Activated naive CD4-positive, alpha-beta T cell treated with anti-CD3 and anti-CD28 coated beads, Interleukin-2, amount 10 ng/mL, durations not matched to agents 7 days and 5 days (primary cell): ENCODE measurements at regions not wholly inside any gene's neighbourhood (a gene's known extent, or its start where the extent isn't known, plus 50 kb on each side); places are given as distances from the start of the nearest gene placed in this dataset.

Experiments
- CTCF ChIA-PET: fragments of 350-600 bp; sonication (Branson Sonifier 250); formaldehyde crosslinking; loops from one replicate; lab custom pipeline; 2021; ENCODE audit warnings: antibody characterized with exemption; lab: Charles Lee
- DNase-seq: peaks from one replicate; pipeline ENCODE4 v3.0.0-alpha.2; 2020
- H3K27ac Mint-ChIP-seq: one replicate; pipeline ENCODE4 v1.8.0; 2021; ENCODE audit warnings: mild to moderate bottlenecking, moderate library complexity, mixed read lengths
- H3K27me3 Mint-ChIP-seq: one replicate; pipeline ENCODE4 v1.8.0; 2021; ENCODE audit warnings: mild to moderate bottlenecking, mixed read lengths
- H3K36me3 Mint-ChIP-seq: one replicate; pipeline ENCODE4 v1.8.0; 2021; ENCODE audit warnings: mixed read lengths
- H3K4me1 Mint-ChIP-seq: one replicate; pipeline ENCODE4 v1.8.0; 2021; ENCODE audit warnings: mixed read lengths
- H3K4me3 Mint-ChIP-seq: one replicate; pipeline ENCODE4 v1.8.0; 2021; ENCODE audit warnings: mild to moderate bottlenecking, moderate library complexity, mixed read lengths
- H3K9me3 Mint-ChIP-seq: one replicate; pipeline ENCODE4 v1.8.0; 2021; ENCODE audit warnings: mixed read lengths

GRCh38 chr7:136807598-136807997, 60.9 kb upstream of the CHRM2 start:
- CTCF ChIA-PET, result no interaction called here
- Mint-ChIP-seq H3K27me3 (no peaks in the 10 kb centered on the region), H3K4me1 (no peaks in the 10 kb centered on the region), H3K4me3 (no peak overlapping the region), H3K36me3 (no peaks in the 10 kb centered on the region), H3K9me3 (peaks cover 22% of the 10 kb centered on the region), H3K27ac (no peak overlapping the region)
- DNase-seq, result no peak

GRCh38 chr7:136803028-136803427, 65.4 kb upstream of the CHRM2 start:
- Mint-ChIP-seq H3K27ac (no peak overlapping the region), H3K4me1 (no peaks in the 10 kb centered on the region), H3K4me3 (no peak overlapping the region), H3K27me3 (no peaks in the 10 kb centered on the region), H3K9me3 (peaks cover 15% of the 10 kb centered on the region), H3K36me3 (no peaks in the 10 kb centered on the region)
- DNase-seq, result no peak
- CTCF ChIA-PET, result no interaction called here

GRCh38 chr7:136783934-136784333, 84.5 kb upstream of the CHRM2 start:
- Mint-ChIP-seq H3K27me3 (no peaks in the 10 kb centered on the region), H3K27ac (no peak overlapping the region), H3K4me3 (no peak overlapping the region), H3K36me3 (no peaks in the 10 kb centered on the region), H3K4me1 (no peaks in the 10 kb centered on the region), H3K9me3 (peaks cover 5% of the 10 kb centered on the region)
- CTCF ChIA-PET, result interaction anchor here (0.6 kb wide), 1 partner anchor 42 kb away, joined by 3 read pairs; no protein-coding TSS in a partner anchor
- DNase-seq, result no peak

GRCh38 chr7:136741941-136742340, 126.5 kb upstream of the CHRM2 start:
- DNase-seq, result no peak
- H3K4me1 Mint-ChIP-seq, result no peaks in the 10 kb centered on the region
- H3K9me3 Mint-ChIP-seq, result peaks cover 28% of the 10 kb centered on the region
- H3K36me3 Mint-ChIP-seq, result no peaks in the 10 kb centered on the region
- H3K27ac Mint-ChIP-seq, result no peak overlapping the region
- CTCF ChIA-PET, result interaction anchor here (0.6 kb wide), 1 partner anchor 42 kb away, joined by 3 read pairs; no protein-coding TSS in a partner anchor
- no peak overlapping the region for H3K4me3 Mint-ChIP-seq
- H3K27me3 Mint-ChIP-seq, result no peaks in the 10 kb centered on the region

DNA sequence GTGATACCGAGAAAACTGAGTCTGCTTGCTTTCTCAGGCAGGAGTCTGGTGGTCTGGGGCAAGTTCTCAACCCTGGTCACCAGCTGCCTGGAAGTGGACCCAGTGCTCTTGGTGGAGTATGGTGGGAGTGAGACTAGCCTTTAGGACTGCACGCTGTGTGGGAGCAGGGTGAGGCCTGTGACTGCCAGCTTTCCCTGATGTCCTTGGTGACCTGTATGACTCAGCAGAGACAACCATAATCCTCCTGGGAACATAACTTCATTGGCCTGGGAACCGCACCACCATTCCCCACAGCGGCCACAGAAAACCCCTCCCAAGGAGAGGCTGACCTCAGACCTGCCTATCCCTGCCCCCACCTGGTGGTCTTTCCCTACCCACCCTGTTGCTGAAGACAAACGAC, 139.5 kb upstream of the CHRM2 start:
- Mint-ChIP-seq H3K9me3 (peaks cover 28% of the 10 kb centered on the region), H3K4me1 (no peaks in the 10 kb centered on the region), H3K27me3 (no peaks in the 10 kb centered on the region), H3K27ac (no peak overlapping the region), H3K4me3 (no peak overlapping the region), H3K36me3 (no peaks in the 10 kb centered on the region)
- DNase-seq, result no peak
- CTCF ChIA-PET, result no interaction called here

DNA sequence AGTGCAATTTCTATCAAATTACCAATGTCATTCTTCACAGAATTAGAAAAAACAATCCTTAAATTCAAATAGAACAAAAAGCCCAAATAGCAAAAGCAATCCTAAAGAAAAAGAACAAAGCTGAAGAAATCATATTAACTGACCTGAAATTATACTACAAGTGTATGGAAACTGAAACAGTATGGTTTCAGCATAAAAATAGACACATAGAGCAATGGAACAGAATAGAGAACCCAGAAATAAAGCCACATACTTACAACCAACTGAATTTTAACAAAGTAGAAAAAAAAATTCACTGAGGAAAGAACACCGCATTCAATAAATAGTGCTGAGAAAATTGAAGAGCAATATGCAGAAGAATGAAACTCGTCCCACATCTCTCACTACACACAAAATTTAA, 142.0 kb upstream of the CHRM2 start:
- Mint-ChIP-seq H3K36me3 (no peaks in the 10 kb centered on the region), H3K9me3 (peaks cover 27% of the 10 kb centered on the region), H3K4me3 (no peak overlapping the region), H3K27ac (no peak overlapping the region), H3K4me1 (no peaks in the 10 kb centered on the region), H3K27me3 (no peaks in the 10 kb centered on the region)
- CTCF ChIA-PET, result no interaction called here
- DNase-seq, result no peak

DNA sequence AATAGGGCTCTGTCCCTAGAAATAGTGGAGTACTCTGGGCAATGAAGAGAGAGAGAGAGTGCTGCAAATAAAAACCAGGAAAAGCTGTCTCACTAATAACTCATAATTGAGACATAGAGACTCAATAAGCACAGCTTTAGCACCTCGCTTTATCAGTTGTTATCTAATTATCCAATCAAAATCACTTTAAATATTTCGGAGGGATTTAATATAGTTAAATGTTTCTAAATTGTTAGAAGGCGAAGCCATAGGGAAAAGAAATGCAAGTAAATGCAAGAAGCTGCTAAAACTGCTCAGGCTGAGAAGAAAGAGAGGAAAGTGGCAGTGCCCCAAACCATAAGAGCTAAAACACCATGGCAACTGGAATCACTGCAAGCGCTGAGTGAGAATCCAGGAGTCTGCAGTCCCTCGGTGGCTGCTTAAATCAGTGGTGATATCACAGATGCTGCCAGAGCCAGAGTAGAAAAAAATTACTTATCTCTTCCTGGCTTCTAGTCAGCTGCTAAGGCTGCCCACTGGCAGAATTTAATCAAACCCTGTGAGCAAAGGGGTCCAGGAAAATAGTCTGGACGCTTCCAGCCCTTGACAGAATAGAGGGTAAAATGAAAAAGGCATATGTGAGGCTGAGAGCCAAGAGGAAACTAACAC, 150.4 kb upstream of the CHRM2 start:
- CTCF ChIA-PET, result no interaction called here
- peaks cover 22% of the 10 kb centered on the region for H3K9me3 Mint-ChIP-seq
- H3K27me3 Mint-ChIP-seq, result no peaks in the 10 kb centered on the region
- H3K36me3 Mint-ChIP-seq, result no peaks in the 10 kb centered on the region
- H3K27ac Mint-ChIP-seq, result no peak overlapping the region
- H3K4me1 Mint-ChIP-seq, result no peaks in the 10 kb centered on the region
- DNase-seq, result no peak
- no peak overlapping the region for H3K4me3 Mint-ChIP-seq

GRCh38 chr7:136714062-136714461, 154.4 kb upstream of the CHRM2 start:
- H3K9me3 Mint-ChIP-seq, result peaks cover 23% of the 10 kb centered on the region
- no peak overlapping the region for H3K4me3 Mint-ChIP-seq
- no peaks in the 10 kb centered on the region for H3K4me1 Mint-ChIP-seq
- DNase-seq, result no peak
- no peaks in the 10 kb centered on the region for H3K27me3 Mint-ChIP-seq
- H3K27ac Mint-ChIP-seq, result no peak overlapping the region
- CTCF ChIA-PET, result no interaction called here
- H3K36me3 Mint-ChIP-seq, result no peaks in the 10 kb centered on the region

DNA sequence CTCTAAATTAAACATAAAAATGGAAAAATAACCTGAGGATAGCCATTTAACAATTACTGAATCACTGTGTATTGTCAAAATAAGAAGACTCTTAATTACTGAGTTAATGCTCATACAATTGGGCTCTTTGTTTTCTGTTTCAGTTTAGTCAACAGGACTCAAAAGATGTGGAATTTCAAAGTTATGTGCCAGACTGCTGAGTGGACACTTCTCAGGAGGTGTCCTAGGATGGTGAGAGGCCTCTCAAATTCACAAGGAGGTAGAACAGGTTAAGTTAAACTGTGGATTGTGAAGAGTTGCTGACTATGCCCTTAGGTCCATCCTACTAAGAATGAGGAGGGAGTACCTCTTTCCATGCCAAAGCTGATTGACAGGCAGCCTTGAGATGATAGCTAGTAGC, 157.7 kb upstream of the CHRM2 start:
- Mint-ChIP-seq H3K27me3 (no peaks in the 10 kb centered on the region), H3K36me3 (no peaks in the 10 kb centered on the region), H3K9me3 (peaks cover 16% of the 10 kb centered on the region), H3K4me1 (no peaks in the 10 kb centered on the region), H3K4me3 (no peak overlapping the region), H3K27ac (no peak overlapping the region)
- DNase-seq, result no peak
- CTCF ChIA-PET, result no interaction called here

- no peak overlapping the region for H3K4me3 Mint-ChIP-seq
- no peaks in the 10 kb centered on the region for H3K36me3 Mint-ChIP-seq
- DNase-seq, result no peak
- CTCF ChIA-PET, result no interaction called here
- no peaks in the 10 kb centered on the region for H3K27me3 Mint-ChIP-seq
- H3K4me1 Mint-ChIP-seq, result no peaks in the 10 kb centered on the region
- H3K9me3 Mint-ChIP-seq, result peaks cover 16% of the 10 kb centered on the region
- H3K27ac Mint-ChIP-seq, result no peak overlapping the region
These were observed 158.6 kb upstream of the CHRM2 start for GRCh38 chr7:136709876-136710275.

DNA sequence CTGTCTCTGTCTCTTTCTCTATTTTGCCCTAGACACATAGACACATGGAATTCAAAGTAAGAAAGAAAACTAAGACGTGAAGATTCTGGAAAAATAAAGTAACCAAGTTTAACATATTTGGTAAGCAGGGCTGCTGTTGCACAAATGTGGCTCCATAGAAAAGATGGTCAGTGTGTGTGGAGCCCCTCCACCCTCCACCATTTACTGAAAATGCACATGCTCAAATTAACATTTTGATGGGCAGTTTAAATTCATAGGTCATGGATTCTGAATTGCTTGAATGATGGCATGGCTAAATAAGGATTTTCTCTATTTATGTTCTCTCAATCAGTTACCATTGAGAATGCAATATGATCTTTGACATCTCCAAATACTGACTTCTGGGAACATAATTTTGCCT, 165.5 kb upstream of the CHRM2 start:
- no peaks in the 10 kb centered on the region for H3K36me3 Mint-ChIP-seq
- H3K4me3 Mint-ChIP-seq, result no peak overlapping the region
- no peaks in the 10 kb centered on the region for H3K27me3 Mint-ChIP-seq
- CTCF ChIA-PET, result no interaction called here
- H3K4me1 Mint-ChIP-seq, result no peaks in the 10 kb centered on the region
- H3K27ac Mint-ChIP-seq, result no peak overlapping the region
- DNase-seq, result no peak
- H3K9me3 Mint-ChIP-seq, result peaks cover 4% of the 10 kb centered on the region

DNA sequence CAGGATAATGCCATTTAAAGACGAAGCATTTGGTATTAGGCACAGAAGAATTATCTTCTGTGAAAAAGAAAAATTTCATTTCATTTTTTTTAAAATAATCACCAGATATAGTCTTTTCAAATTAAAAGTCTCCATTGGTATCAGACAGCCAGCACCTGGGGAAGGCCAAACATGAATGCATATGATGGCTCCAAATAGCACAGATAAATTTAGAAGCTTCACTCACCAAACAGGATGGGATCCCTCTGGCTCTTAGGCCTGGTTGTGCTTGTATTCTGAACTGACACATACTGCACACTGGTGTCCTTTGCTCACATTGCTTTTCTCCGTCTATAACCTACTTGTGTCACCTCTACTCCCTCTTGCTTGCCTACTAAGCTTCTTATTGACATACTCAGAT, 169.5 kb upstream of the CHRM2 start:
- Mint-ChIP-seq H3K9me3 (peaks cover 7% of the 10 kb centered on the region), H3K36me3 (no peaks in the 10 kb centered on the region), H3K4me3 (no peak overlapping the region), H3K27ac (no peak overlapping the region), H3K27me3 (no peaks in the 10 kb centered on the region), H3K4me1 (no peaks in the 10 kb centered on the region)
- no peak for DNase-seq
- CTCF ChIA-PET, result no interaction called here

DNA sequence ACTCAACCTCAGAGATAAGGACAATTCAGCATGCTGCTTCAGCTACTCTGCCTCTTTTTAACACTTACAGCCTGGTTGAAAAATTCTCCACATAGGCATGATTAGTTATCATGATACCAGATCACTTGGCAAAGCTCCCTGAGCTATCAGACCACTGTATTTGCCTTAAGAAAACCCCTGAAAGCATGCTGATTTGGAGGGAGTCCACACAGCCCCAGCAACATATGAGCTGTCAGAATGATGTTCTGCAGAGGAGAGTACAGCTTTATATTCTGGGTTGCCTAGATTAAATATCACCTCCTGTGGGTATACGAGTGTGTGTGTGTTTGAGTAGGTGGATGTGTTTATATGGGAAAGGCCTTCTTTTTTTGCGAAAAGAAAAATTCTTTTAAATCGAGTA, 170.2 kb upstream of the CHRM2 start:
- H3K27me3 Mint-ChIP-seq, result no peaks in the 10 kb centered on the region
- no peaks in the 10 kb centered on the region for H3K4me1 Mint-ChIP-seq
- CTCF ChIA-PET, result no interaction called here
- no peak overlapping the region for H3K27ac Mint-ChIP-seq
- H3K36me3 Mint-ChIP-seq, result no peaks in the 10 kb centered on the region
- DNase-seq, result no peak
- no peak overlapping the region for H3K4me3 Mint-ChIP-seq
- H3K9me3 Mint-ChIP-seq, result peaks cover 5% of the 10 kb centered on the region

DNA sequence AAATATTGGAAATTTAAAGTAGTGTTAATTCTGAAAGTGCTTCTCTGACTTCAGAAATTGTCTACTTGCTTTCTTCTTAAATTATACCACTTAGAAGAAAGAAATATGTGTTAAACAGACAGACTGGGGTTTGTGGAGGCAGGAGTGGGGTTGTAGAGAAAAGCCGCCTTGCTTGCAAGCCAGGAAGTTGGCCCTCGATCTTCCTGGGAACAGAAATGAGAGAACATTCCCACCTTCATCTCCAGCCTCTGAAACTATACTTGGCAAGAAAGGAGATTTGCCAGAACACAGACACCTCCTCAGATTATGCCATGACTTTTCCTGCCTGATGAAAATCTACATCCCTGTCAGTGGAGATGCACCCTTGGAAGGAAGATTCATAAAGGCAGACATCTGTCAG, 171.2 kb upstream of the CHRM2 start:
- CTCF ChIA-PET, result no interaction called here

DNA sequence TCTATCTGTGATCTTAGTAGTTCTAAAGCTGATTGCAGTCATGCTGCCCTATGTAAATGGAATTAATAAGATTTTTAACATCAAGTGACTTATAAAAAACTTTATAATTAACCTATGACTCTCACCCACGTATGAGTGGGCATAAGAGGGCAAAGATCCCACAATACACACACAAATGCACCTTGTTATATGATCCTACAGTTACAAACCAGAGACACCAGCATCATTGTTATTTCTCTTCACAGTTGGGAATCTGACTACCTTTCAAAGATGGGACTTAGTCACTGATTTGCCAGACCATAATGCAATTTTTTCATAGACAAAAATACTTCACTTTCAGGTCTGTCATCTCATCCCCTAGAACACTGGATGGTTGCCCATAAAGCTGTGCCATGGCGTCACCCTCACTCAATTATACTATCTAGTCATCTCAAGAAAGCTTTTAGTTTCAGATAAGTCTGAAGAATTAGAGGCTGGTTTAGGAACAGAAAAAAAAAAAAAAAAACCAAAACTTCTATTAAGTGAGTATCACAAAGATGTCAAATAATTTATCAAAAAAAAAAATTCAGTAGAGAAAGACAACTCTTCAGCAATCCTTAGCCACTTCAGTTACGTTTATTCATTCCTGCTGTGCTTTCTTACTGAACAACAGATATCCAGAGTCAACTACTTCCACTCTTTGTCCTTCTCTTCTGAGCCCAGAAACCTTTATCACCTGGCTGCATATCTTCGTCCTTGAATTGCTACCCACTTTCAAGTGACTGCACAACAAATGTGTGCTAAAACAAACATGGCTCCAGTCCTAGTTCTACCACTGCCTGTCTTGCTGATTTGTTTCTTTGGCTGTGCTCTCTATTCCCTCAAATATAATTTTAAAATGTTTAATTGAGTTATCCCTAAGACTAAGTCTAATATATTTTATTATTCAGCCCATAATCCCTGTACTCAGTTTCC, 175.0 kb upstream of the CHRM2 start:
- no peak for DNase-seq
- Mint-ChIP-seq H3K4me1 (no peaks in the 10 kb centered on the region), H3K27ac (no peak overlapping the region), H3K9me3 (peaks cover 8% of the 10 kb centered on the region), H3K36me3 (no peaks in the 10 kb centered on the region), H3K4me3 (no peak overlapping the region), H3K27me3 (no peaks in the 10 kb centered on the region)
- CTCF ChIA-PET, result no interaction called here

More for the DNA sequence above, 171.2 kb upstream of the CHRM2 start:
- Mint-ChIP-seq H3K4me3 (no peak overlapping the region), H3K4me1 (no peaks in the 10 kb centered on the region), H3K9me3 (peaks cover 5% of the 10 kb centered on the region), H3K36me3 (no peaks in the 10 kb centered on the region), H3K27me3 (no peaks in the 10 kb centered on the region), H3K27ac (no peak overlapping the region)
- no peak for DNase-seq
